ENCODE measurements at regions not wholly inside any gene's neighbourhood (a gene's known extent, or its start where the extent isn't known, plus 50 kb on each side); places are given as distances from the start of the nearest gene placed in this dataset.
A peak's percentile ranks its signal among the peaks of the same experiment; 100 is the strongest.

GRCh38 chr2:18750672-18751554, 161.5 kb upstream of the NT5C1B start:
- H3K27ac ChIP-seq = peak overlapping the region in 1 of 12 donors; percentile 15
- no peaks in the 10 kb centered on the region for H3K9me3 ChIP-seq
- TF ChIP-seq CTCF (IDR thresholded peaks at IDR 0.05) = no peak
- TF ChIP-seq POLR2A (IDR thresholded peaks at IDR 0.05) = no peak
- no peak overlapping the region for H3K4me3 ChIP-seq
- peaks cover 0 to 6% (median 0%) of the 10 kb centered on the region in 12 donors for H3K4me1 ChIP-seq
- 70 to 76% (median 73%) methylated on average over 5 of the region's 5 CpGs for WGBS, 4 donors
- ATAC-seq = no peak
- no peaks in the 10 kb centered on the region for H3K27me3 ChIP-seq
- intact Hi-C loops (cut with DNase I) = loop anchor here (2.0 to 10.0 kb wide), 7 partner anchors 224 to 1114 kb away; no protein-coding TSS in a partner anchor
- no peaks in the 10 kb centered on the region for H3K36me3 ChIP-seq
- DNase-seq = no peak

GRCh38 chr2:18749912-18750526, 160.7 kb upstream of the NT5C1B start:
- H3K27ac ChIP-seq = no peak overlapping the region
- peaks cover 0 to 6% (median 0%) of the 10 kb centered on the region in 12 donors for H3K4me1 ChIP-seq
- no peaks in the 10 kb centered on the region for H3K27me3 ChIP-seq
- WGBS, 4 donors = 1 to 2% (median 1%) methylated on average over 2 of the region's 2 CpGs
- H3K9me3 ChIP-seq = no peaks in the 10 kb centered on the region
- DNase-seq = peak in 4 of 5 donors; percentile 36 to 61 (median 46)
- intact Hi-C loops (cut with DNase I) = loop anchor here (2.0 to 10.0 kb wide), 9 partner anchors 225 to 1115 kb away; no protein-coding TSS in a partner anchor
- H3K4me3 ChIP-seq = no peak overlapping the region
- no peaks in the 10 kb centered on the region for H3K36me3 ChIP-seq
- TF ChIP-seq CTCF (IDR thresholded peaks at IDR 0.05) = peak; percentile 63 to 89 (median 76)
- no peak for TF ChIP-seq POLR2A (IDR thresholded peaks at IDR 0.05)
- peak in 1 of 4 donors; percentile 47 for ATAC-seq

DNA sequence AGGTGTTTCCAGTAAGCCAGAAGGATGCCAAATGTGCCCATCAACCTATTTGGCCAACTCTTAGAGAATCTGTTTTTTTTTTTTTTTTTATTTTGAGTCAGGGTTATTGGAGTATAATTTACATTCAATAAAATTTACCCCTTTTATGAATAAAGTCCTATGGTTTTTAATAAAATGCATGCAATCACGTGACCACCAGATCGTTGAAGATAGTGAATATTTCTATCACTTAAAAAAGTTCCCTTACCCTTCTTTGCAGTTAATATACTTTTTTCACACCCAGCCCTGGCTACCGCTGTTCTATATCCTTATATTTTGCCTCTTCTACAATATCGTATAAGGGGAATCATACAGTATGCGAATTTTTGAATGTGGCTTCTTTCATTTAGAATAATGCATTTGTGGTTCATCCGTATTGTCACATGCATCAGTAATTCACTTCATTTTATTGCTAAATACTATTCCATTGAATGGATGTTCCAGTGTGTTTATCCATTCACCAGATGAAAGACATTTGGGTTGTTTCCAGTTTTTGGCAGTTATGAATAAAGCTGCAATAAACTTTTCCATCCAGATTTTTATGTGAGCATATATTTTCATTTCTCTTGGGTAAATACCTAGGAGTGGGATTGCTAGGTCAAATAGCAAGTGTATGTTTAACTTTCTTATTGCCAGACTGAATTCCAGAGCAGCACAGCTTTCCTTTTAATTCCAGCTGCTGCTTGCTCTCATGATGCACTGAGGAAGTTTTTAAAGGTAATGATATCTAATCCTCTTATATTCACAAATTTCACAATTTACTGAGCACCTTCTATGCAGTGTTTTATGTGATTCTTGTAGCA, 156.3 kb upstream of the NT5C1B start:
- no peak for TF ChIP-seq CTCF (IDR thresholded peaks at IDR 0.05)
- no peak for TF ChIP-seq POLR2A (IDR thresholded peaks at IDR 0.05)
- no peaks in the 10 kb centered on the region for H3K36me3 ChIP-seq
- intact Hi-C loops (cut with DNase I) = loop anchor here in 4 of 10 donors (2.0 to 10.0 kb wide), 5 partner anchors 311 to 1117 kb away; no protein-coding TSS in a partner anchor
- ATAC-seq (no peak), DNase-seq (no peak)
- H3K4me3 ChIP-seq = no peak overlapping the region
- H3K9me3 ChIP-seq = no peaks in the 10 kb centered on the region
- H3K4me1 ChIP-seq = peaks cover 0 to 28% (median 3%) of the 10 kb centered on the region in 12 donors
- 92 to 94% (median 93%) methylated on average over 6 of the region's 6 CpGs for WGBS, 4 donors
- H3K27ac ChIP-seq = no peak overlapping the region
- H3K27me3 ChIP-seq = no peaks in the 10 kb centered on the region

Measured in heart left ventricle (tissue), 16 donors.